ENCODE measurements at regions not wholly inside any gene's neighbourhood (a gene's known extent, or its start where the extent isn't known, plus 50 kb on each side); places are given as distances from the start of the nearest gene placed in this dataset.

DNA sequence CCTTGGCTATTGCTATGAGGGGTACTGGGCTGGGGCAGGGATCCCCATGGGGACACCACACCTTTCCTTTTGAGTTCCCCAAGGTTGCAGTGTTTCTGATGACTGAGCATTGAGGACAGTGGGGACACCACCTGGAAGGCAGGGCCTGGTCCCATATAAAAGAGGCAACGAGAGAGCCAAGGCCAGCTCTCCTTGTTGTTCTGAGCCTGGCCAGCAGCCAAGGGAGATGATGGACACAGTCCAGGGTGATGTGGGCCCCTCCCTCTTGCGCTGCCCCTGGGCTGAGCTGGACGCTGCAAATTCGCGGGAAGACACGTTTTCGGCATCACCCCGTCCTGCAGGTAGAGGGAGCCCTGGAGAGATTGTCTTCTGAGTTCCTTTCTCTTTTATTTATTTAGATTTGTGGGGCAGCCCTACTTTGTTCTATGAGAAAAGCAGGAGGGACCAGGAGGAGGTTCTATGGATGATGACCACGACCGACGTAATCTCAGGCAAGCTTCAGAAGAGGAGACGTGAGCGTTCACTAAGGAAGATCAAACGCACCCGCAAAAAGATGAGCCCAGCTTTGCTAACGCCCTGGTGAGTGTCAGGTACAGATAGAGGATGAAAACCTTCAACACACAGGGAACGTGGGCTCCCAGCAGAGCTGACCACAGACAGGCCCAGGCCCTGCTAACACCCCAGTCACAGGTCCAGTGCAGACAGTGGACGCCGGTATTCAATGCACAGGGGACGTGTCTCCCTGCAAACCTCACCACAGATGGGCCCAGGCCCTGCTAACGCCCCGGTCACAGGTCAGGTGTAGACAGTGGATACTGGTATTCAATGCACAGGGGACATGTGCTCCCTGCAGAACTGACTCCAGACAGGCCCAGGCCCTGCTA lies 97.4 kb downstream of the SHOX start:
- TF ChIP-seq TCF7 (IDR thresholded peaks at IDR 0.05; ENCODE audit: borderline replicate concordance) (no peak), RBM39 (optimal IDR thresholded peaks at IDR 0.05; ENCODE audit: low read depth, low read length) (no peak), ATF7 (IDR thresholded peaks at IDR 0.05) (no peak), ETV6 (IDR thresholded peaks at IDR 0.05; ENCODE audit: borderline replicate concordance in 1 of 2, low read depth in 2 of 2, low read length in 1 of 2) (no peak), ETV6 (CRISPR knock-in tag; IDR thresholded peaks at IDR 0.05; ENCODE audit: borderline replicate concordance) (no peak), POLR2A (conservative IDR thresholded peaks at IDR 0.05) (no peak), ZSCAN29 (IDR thresholded peaks at IDR 0.05) (no peak), TCF7L2 (IDR thresholded peaks at IDR 0.05; ENCODE audit: low read depth, low read length) (no peak), ZBED1 (IDR thresholded peaks at IDR 0.05) (no peak), FOXM1 (IDR thresholded peaks at IDR 0.05; ENCODE audit: low read depth) (no peak), FOXM1 (CRISPR knock-in tag; IDR thresholded peaks at IDR 0.05; ENCODE audit: low read depth) (no peak)
- TF ChIP-seq, protein P1, sequence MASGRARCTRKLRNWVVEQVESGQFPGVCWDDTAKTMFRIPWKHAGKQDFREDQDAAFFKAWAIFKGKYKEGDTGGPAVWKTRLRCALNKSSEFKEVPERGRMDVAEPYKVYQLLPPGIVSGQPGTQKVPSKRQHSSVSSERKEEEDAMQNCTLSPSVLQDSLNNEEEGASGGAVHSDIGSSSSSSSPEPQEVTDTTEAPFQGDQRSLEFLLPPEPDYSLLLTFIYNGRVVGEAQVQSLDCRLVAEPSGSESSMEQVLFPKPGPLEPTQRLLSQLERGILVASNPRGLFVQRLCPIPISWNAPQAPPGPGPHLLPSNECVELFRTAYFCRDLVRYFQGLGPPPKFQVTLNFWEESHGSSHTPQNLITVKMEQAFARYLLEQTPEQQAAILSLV (tag; IDR thresholded peaks at IDR 0.05), result no peak
- TF ChIP-seq, protein P2, sequence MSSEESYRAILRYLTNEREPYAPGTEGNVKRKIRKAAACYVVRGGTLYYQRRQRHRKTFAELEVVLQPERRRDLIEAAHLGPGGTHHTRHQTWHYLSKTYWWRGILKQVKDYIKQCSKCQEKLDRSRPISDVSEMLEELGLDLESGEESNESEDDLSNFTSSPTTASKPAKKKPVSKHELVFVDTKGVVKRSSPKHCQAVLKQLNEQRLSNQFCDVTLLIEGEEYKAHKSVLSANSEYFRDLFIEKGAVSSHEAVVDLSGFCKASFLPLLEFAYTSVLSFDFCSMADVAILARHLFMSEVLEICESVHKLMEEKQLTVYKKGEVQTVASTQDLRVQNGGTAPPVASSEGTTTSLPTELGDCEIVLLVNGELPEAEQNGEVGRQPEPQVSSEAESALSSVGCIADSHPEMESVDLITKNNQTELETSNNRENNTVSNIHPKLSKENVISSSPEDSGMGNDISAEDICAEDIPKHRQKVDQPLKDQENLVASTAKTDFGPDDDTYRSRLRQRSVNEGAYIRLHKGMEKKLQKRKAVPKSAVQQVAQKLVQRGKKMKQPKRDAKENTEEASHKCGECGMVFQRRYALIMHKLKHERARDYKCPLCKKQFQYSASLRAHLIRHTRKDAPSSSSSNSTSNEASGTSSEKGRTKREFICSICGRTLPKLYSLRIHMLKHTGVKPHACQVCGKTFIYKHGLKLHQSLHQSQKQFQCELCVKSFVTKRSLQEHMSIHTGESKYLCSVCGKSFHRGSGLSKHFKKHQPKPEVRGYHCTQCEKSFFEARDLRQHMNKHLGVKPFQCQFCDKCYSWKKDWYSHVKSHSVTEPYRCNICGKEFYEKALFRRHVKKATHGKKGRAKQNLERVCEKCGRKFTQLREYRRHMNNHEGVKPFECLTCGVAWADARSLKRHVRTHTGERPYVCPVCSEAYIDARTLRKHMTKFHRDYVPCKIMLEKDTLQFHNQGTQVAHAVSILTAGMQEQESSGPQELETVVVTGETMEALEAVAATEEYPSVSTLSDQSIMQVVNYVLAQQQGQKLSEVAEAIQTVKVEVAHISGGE (CRISPR knock-in tag; IDR thresholded peaks at IDR 0.05), result no peak
- TF ChIP-seq, protein P3, sequence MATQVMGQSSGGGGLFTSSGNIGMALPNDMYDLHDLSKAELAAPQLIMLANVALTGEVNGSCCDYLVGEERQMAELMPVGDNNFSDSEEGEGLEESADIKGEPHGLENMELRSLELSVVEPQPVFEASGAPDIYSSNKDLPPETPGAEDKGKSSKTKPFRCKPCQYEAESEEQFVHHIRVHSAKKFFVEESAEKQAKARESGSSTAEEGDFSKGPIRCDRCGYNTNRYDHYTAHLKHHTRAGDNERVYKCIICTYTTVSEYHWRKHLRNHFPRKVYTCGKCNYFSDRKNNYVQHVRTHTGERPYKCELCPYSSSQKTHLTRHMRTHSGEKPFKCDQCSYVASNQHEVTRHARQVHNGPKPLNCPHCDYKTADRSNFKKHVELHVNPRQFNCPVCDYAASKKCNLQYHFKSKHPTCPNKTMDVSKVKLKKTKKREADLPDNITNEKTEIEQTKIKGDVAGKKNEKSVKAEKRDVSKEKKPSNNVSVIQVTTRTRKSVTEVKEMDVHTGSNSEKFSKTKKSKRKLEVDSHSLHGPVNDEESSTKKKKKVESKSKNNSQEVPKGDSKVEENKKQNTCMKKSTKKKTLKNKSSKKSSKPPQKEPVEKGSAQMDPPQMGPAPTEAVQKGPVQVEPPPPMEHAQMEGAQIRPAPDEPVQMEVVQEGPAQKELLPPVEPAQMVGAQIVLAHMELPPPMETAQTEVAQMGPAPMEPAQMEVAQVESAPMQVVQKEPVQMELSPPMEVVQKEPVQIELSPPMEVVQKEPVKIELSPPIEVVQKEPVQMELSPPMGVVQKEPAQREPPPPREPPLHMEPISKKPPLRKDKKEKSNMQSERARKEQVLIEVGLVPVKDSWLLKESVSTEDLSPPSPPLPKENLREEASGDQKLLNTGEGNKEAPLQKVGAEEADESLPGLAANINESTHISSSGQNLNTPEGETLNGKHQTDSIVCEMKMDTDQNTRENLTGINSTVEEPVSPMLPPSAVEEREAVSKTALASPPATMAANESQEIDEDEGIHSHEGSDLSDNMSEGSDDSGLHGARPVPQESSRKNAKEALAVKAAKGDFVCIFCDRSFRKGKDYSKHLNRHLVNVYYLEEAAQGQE (IDR thresholded peaks at IDR 0.05; ENCODE audit: borderline replicate concordance), result no peak
- TF ChIP-seq, protein P3 (CRISPR knock-in tag; IDR thresholded peaks at IDR 0.05; ENCODE audit: low read depth), result no peak
- TF ChIP-seq, protein P4, sequence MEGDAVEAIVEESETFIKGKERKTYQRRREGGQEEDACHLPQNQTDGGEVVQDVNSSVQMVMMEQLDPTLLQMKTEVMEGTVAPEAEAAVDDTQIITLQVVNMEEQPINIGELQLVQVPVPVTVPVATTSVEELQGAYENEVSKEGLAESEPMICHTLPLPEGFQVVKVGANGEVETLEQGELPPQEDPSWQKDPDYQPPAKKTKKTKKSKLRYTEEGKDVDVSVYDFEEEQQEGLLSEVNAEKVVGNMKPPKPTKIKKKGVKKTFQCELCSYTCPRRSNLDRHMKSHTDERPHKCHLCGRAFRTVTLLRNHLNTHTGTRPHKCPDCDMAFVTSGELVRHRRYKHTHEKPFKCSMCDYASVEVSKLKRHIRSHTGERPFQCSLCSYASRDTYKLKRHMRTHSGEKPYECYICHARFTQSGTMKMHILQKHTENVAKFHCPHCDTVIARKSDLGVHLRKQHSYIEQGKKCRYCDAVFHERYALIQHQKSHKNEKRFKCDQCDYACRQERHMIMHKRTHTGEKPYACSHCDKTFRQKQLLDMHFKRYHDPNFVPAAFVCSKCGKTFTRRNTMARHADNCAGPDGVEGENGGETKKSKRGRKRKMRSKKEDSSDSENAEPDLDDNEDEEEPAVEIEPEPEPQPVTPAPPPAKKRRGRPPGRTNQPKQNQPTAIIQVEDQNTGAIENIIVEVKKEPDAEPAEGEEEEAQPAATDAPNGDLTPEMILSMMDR (IDR thresholded peaks at IDR 0.05 in 2 of 3, conservative IDR thresholded peaks at IDR 0.05 in 1 of 3; ENCODE audit: insufficient read depth in 2 of 3, low read depth in 1 of 3, low read length in 3 of 3), result peak; percentile 39 to 45 (median 42); a peak in 4 of 6 replicates
